Choroid plexus epithelial cell (primary cell): ENCODE measurements at regions not wholly inside any gene's neighbourhood (a gene's known extent, or its start where the extent isn't known, plus 50 kb on each side); places are given as distances from the start of the nearest gene placed in this dataset.
A peak's percentile ranks its signal among the peaks of the same experiment; 100 is the strongest.

Experiments used
- DNase-seq: peaks from one replicate; pipeline ENCODE4 v3.0.0-alpha.2; 2010; ENCODE audit warnings: low read depth
- H3K4me3 ChIP-seq: 2 replicates; pipeline ENCODE4 v1.5.1; 2011; ENCODE audit warnings: low read depth, mild to moderate bottlenecking, control low read depth, low read length, moderate library complexity
- CTCF ChIP-seq: conservative IDR thresholded peaks from 2 replicates; pipeline ENCODE4 v1.5.1; 2011; ENCODE audit warnings: low read depth, mild to moderate bottlenecking, control low read depth, inconsistent platforms, low read length, moderate library complexity

GRCh38 chr9:20065796-20066700 lies 277.2 kb upstream of the SLC24A2 start:
- DNase-seq, result no peak
- TF ChIP-seq CTCF, result no peak
- H3K4me3 ChIP-seq, result no peak overlapping the region

- DNase-seq, result no peak
- H3K4me3 ChIP-seq, result no peak overlapping the region
- no peak for TF ChIP-seq CTCF
These were observed 276.2 kb upstream of the SLC24A2 start for GRCh38 chr9:20065046-20065445.

DNA sequence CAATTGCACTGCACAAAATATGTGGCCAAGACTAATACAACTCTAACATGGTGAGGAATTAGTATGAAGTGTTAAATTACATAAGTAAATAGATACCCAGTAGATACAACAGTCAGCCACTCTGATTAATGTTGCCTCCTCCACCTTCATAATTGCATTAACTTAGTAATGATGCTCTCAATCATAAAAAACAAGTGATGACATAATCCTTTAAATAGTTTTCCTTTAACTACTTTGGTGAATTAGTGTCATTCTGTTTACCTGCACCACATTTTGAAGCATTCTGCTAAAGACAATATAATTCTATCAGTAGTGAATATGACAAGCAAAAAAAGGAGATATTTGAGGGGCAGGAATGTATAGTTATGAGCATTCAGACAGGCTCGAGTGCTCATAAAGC lies 265.9 kb upstream of the SLC24A2 start:
- TF ChIP-seq CTCF, result no peak
- H3K4me3 ChIP-seq, result no peak overlapping the region
- DNase-seq, result no peak

- DNase-seq, result no peak
- H3K4me3 ChIP-seq, result no peak overlapping the region
- TF ChIP-seq CTCF, result no peak
These were observed 260.1 kb upstream of the SLC24A2 start for GRCh38 chr9:20048985-20049384.

DNA sequence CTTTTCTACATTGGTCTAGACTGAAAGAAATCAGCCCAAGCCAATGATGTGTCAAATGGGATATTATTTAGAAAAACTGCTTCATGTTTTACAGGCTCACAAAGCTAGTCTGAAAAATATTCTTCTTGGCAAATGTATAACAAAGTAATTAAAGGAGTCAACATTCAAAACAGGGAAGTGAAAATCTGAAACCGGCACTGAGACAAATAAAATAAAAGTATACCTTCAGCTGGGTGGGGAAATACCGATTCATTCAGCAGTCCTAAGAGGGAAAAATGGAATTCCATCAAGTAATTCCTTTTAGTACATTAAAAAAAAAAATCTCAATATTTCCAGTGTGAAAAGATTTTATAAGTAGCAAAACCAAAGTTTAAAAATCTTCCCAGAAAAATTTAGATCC lies 259.6 kb upstream of the SLC24A2 start:
- no peak for TF ChIP-seq CTCF
- no peak overlapping the region for H3K4me3 ChIP-seq
- DNase-seq, result no peak

DNA sequence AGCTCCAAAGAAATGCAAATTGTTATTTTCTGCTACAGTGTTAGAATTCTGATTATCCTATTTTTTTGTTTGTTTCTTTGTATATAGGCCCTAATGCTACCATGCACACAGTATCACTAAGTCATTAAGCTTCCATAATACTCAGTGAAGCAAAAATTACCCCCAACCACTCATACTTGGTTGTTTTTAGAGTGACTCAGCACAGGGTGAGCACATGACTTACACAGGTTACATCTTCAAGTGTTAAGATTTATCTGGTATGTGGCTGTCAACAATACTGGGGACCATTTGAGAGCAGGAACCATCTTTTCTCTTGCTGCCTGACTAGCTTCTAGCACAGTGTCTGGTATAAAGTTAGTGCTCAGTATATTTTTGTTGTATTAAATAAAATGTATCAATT lies 255.8 kb upstream of the SLC24A2 start:
- no peak for TF ChIP-seq CTCF
- H3K4me3 ChIP-seq, result no peak overlapping the region
- peak; percentile 56 for DNase-seq

DNA sequence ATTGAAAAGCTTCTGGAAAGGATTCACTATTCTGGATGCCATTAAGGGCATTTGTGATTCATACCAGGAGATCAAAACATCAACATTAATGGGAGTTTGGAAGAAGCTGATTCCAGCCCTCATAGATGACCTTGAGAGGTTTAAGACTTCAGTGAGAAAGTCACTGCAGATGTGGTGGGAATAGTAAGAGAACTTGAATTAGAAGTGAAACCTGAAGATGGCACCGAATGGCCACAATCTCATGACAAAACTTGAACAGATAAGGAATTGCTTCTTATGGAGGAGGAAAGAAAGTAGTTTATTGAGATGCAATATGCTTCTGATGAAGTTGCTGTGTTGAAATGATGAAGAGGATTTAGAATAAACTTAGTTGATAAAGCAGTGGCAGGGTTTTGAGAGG lies 254.6 kb upstream of the SLC24A2 start:
- DNase-seq, result peak; percentile 16
- H3K4me3 ChIP-seq, result no peak overlapping the region

More for the DNA sequence above, 254.6 kb upstream of the SLC24A2 start:
- no peak for TF ChIP-seq CTCF
